GM12864 (cell line): ENCODE measurements at regions not wholly inside any gene's neighbourhood (a gene's known extent, or its start where the extent isn't known, plus 50 kb on each side); places are given as distances from the start of the nearest gene placed in this dataset.

Experiments used
- DNase-seq: peaks from one replicate; pipeline ENCODE4 v3.0.0-alpha.2; 2011; ENCODE audit warnings: low read depth
- H3K4me3 ChIP-seq: 2 replicates; pipeline ENCODE4 v1.5.1; 2011; ENCODE audit warnings: mild to moderate bottlenecking, low read depth, low read length, control low read depth
- CTCF ChIP-seq: IDR thresholded peaks from 2 replicates; pipeline ENCODE4 v1.5.1; 2011; ENCODE audit warnings: low read depth, mild to moderate bottlenecking, moderate library complexity, low read length, control low read depth, inconsistent platforms; ENCODE audit errors: missing control alignments

GRCh38 chr9:88218726-88219125 lies 80.5 kb upstream of the SPATA31C2 start:
- H3K4me3 ChIP-seq: no peak overlapping the region
- TF ChIP-seq CTCF: no peak
- no peak for DNase-seq

- H3K4me3 ChIP-seq: no peak overlapping the region
- DNase-seq: no peak
- TF ChIP-seq CTCF: no peak
These were observed 78.1 kb upstream of the SPATA31C2 start for GRCh38 chr9:88216126-88216995.

- no peak for DNase-seq
- TF ChIP-seq CTCF: no peak
- no peak overlapping the region for H3K4me3 ChIP-seq
These were observed 77.2 kb upstream of the SPATA31C2 start for GRCh38 chr9:88215196-88216125.

GRCh38 chr9:88202321-88202720 lies 64.0 kb upstream of the SPATA31C2 start:
- no peak for DNase-seq
- no peak overlapping the region for H3K4me3 ChIP-seq
- TF ChIP-seq CTCF: no peak

GRCh38 chr9:88198341-88198807 lies 60.1 kb upstream of the SPATA31C2 start:
- DNase-seq: no peak
- no peak for TF ChIP-seq CTCF
- H3K4me3 ChIP-seq: no peak overlapping the region

GRCh38 chr9:88197781-88198340 lies 59.6 kb upstream of the SPATA31C2 start:
- no peak overlapping the region for H3K4me3 ChIP-seq
- no peak for DNase-seq
- no peak for TF ChIP-seq CTCF
